Suprapubic skin (tissue), 4 donors: ENCODE measurements at regions not wholly inside any gene's neighbourhood (a gene's known extent, or its start where the extent isn't known, plus 50 kb on each side); places are given as distances from the start of the nearest gene placed in this dataset.

Experiments used
- CTCF ChIP-seq, 2 donors: fragments of 200-600 bp in 1 of 2; fragments of 450-650 bp in 1 of 2; sonication (generic) in 1 of 2; IDR thresholded peaks; one replicate each; pipeline ENCODE4 v1.5.1; 2016 to 2019; ENCODE audit warnings: antibody characterized with exemption in 2 of 2, mild to moderate bottlenecking in 1 of 2, moderate library complexity in 1 of 2
- POLR2A ChIP-seq, 2 donors: fragments of 450-650 bp; IDR thresholded peaks; one replicate each; pipeline ENCODE4 v1.6.1; 2017; ENCODE audit warnings: antibody characterized with exemption in 2 of 2, mild to moderate bottlenecking in 2 of 2, moderate library complexity in 2 of 2
- POLR2AphosphoS5 ChIP-seq, 3 donors: sonication (generic); formaldehyde crosslinking; IDR thresholded peaks; one replicate each; pipeline ENCODE4 v1.6.1; 2017; ENCODE audit warnings: antibody characterized with exemption in 3 of 3

GRCh38 chr12:124655048-124655697 lies 87.8 kb upstream of the NCOR2 start:
- TF ChIP-seq POLR2AphosphoS5 (IDR thresholded peaks at IDR 0.05): no peak
- TF ChIP-seq CTCF (IDR thresholded peaks at IDR 0.05): no peak
- TF ChIP-seq POLR2A (IDR thresholded peaks at IDR 0.05): no peak
